ENCODE measurements at regions not wholly inside any gene's neighbourhood (a gene's known extent, or its start where the extent isn't known, plus 50 kb on each side); places are given as distances from the start of the nearest gene placed in this dataset.

DNA sequence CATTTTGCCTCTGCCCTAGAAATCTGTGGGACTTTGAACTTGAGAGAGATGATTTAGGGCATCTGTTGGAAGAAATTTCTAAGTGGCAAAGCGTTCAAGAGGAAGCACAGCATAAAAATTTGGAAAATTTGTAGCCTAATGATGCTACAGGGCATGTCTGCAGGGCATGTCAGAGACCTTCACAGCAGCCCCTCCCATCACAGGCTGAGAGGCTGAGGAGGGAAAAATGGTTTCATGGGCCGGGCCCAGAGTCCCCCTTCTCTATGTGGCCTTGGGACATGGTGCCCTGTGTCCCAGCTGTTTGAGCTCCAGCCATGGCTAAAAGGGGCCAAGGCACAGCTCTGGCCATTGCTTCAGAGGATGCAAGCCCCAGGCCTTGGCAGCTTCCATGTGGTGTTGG lies 203.0 kb downstream of the STK31 start:
- TF ChIP-seq, protein P1, sequence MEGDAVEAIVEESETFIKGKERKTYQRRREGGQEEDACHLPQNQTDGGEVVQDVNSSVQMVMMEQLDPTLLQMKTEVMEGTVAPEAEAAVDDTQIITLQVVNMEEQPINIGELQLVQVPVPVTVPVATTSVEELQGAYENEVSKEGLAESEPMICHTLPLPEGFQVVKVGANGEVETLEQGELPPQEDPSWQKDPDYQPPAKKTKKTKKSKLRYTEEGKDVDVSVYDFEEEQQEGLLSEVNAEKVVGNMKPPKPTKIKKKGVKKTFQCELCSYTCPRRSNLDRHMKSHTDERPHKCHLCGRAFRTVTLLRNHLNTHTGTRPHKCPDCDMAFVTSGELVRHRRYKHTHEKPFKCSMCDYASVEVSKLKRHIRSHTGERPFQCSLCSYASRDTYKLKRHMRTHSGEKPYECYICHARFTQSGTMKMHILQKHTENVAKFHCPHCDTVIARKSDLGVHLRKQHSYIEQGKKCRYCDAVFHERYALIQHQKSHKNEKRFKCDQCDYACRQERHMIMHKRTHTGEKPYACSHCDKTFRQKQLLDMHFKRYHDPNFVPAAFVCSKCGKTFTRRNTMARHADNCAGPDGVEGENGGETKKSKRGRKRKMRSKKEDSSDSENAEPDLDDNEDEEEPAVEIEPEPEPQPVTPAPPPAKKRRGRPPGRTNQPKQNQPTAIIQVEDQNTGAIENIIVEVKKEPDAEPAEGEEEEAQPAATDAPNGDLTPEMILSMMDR (IDR thresholded peaks at IDR 0.05; ENCODE audit: insufficient read depth, low read depth, low read length, missing control alignments), result no peak
- H3K4me3 ChIP-seq (ENCODE audit: low read depth, low read length), result no peak overlapping the region
- no peak for DNase-seq (ENCODE audit: low read depth)

DNA sequence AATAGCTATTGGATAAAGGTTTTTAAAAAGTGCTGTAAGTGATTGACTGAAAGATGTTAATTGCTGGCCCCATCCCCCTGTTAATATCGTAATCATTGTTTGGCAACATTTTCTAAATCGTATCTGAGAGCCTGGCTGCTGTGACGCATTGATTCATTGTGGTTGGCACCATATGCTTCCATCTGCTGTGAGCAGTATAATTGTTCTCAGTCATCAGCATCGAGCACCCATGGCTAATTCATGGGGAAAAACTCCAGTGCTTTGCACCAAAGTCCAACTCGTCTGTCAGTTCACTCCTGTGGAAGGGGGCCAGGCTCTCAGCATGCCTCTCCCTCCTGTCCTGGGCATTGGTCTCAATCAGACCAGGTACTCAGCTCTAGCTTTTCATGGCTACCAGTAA lies 205.2 kb downstream of the STK31 start:
- no peak overlapping the region for H3K4me3 ChIP-seq (ENCODE audit: low read depth, low read length)
- TF ChIP-seq, protein P1 (IDR thresholded peaks at IDR 0.05; ENCODE audit: insufficient read depth, low read depth, low read length, missing control alignments), result no peak
- DNase-seq (ENCODE audit: low read depth), result no peak

DNA sequence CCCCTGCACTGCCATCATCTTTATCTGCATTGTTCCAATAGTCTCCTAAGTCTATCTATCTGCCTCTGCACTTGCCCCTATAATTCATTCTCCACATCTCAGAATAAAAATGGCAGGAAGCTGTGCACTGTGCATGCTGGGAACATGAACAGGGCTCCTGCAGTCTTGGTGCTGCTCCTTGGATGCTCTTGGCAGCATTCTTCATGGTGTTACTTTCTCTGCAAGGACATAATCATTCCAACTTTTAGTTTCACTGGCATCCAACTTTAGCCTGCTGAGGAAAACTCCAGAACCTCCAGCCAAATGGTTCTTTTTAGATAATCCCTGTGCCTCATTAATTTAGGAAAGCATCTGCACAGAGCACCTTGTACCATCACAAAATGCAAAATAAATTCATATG lies 208.3 kb downstream of the STK31 start:
- no peak overlapping the region for H3K4me3 ChIP-seq (ENCODE audit: low read depth, low read length)
- TF ChIP-seq, protein P1 (IDR thresholded peaks at IDR 0.05; ENCODE audit: insufficient read depth, low read depth, low read length, missing control alignments), result no peak
- DNase-seq (ENCODE audit: low read depth), result no peak

DNA sequence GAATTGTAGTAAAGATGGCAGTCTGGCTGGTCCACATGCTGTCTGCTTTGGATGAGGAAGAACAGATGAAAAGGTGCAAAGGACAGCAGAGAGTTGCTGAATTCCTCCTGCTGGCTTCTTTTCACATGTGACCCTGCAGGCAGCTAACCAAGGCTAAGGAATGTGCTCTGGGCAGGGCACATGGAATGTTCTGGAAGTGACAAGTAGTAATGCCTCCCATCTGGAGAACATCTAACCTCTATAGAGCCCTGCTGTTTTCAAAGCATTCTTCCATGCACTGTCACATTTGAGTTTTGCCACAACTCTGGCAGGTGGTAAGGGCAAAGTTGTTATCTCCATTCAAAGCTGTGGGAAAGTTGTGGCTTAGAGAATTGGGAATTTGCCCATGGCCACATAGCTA lies 208.8 kb downstream of the STK31 start:
- no peak for DNase-seq (ENCODE audit: low read depth)
- no peak overlapping the region for H3K4me3 ChIP-seq (ENCODE audit: low read depth, low read length)
- TF ChIP-seq, protein P1 (IDR thresholded peaks at IDR 0.05; ENCODE audit: insufficient read depth, low read depth, low read length, missing control alignments), result no peak

DNA sequence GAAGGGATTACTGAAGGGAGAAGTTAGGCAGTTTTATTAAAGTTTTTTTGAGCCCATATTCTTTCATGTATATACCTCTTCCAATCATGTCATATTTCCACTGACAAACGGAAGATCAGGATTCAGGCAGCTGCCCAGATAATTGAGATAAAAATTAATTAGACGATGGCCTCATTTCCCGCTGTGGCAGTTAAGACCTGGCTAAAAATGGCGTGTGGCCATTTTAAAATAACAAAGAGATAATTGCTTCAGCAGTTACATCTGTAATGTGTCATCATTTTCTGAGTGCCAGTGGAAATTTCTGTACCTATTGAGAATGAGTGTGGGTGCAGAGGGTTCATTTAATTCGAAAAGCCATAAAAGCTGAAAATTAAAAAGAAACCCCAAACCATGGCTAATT lies 215.1 kb downstream of the STK31 start:
- H3K4me3 ChIP-seq (ENCODE audit: low read depth, low read length), result no peak overlapping the region
- no peak for DNase-seq (ENCODE audit: low read depth)
- TF ChIP-seq, protein P1 (IDR thresholded peaks at IDR 0.05; ENCODE audit: insufficient read depth, low read depth, low read length, missing control alignments), result no peak

DNA sequence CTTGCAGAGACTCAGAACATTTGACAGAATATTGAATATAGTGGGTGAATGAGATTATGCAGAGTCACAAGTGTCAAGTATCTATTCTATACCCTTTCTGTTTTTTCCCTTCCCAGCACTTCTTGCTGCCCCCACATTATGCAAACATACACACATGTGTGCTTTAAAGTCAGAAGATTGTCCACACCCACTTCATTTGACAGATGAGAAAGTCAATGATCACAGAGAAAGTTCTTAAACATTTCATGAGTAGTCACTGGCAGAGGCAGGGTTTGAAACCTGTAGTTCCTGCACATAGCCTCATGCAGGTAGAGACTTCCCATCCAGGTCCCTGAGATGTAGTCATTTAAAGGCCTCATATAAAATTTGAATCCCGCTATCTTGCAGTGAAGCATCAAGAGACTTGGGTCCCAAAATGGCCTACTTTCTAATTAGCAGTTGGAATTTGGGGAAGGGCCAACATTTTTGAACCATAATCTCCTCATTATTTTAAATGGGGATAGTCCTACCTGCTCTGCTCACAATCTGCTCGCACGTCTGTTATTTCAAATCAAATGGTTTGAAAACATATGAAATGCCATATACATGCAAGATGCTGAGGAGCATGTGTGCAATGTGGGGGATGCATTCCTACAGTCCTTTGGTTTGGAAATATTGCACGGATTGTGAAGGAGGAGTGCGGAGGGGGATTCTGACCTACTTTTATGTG lies 217.8 kb downstream of the STK31 start:
- no peak overlapping the region for H3K4me3 ChIP-seq (ENCODE audit: low read depth, low read length)
- TF ChIP-seq, protein P1 (IDR thresholded peaks at IDR 0.05; ENCODE audit: insufficient read depth, low read depth, low read length, missing control alignments), result no peak
- DNase-seq (ENCODE audit: low read depth), result no peak

DNA sequence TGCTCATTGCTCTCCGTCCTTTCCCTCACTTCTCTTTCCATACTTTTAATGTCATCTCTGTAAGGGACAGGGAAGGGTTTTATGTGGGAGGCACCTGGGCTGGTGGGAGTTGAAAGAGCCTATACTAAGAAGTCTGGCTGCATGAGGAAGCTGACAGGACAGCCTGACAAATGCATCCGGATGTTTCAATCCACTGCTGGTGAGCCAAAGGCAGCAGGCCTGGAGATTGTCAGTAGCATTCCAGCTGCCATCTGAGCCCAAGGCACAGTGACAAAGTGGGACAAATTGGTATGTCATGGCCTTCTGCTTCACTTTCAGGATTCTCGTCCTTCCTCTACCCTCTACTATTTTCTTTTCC lies 218.4 kb downstream of the STK31 start:
- no peak overlapping the region for H3K4me3 ChIP-seq (ENCODE audit: low read depth, low read length)
- no peak for DNase-seq (ENCODE audit: low read depth)
- TF ChIP-seq, protein P1 (IDR thresholded peaks at IDR 0.05; ENCODE audit: insufficient read depth, low read depth, low read length, missing control alignments), result no peak

Data from GM12865 (cell line).